ENCODE measurements at regions not wholly inside any gene's neighbourhood (a gene's known extent, or its start where the extent isn't known, plus 50 kb on each side); places are given as distances from the start of the nearest gene placed in this dataset.
"Not testable (repeated sequence)": the region's sequence is repeated elsewhere in the genome, so short reads cannot be mapped to it uniquely, and the experiment has no call there.

DNA sequence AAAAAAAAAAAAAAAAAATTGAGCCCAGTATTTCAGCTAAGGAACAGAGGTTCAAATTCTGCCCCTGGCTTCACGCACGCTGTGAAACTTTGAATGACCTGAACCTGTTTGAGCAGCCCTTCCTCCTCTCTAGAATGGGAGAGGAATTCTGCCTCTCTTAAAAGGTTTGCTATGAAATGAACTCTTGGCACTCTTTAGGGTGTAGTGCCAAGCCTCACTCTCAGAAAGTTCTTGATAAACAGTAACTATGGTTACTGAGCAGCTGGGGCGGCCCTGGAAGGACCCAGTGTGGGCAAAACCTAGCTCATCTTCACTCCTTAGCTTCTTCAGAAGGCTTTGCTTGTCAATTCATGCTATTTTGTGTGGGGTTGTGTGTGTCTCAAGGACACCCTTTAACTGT lies 73.7 kb downstream of the GEMIN8 start:
- DNase-seq = no peak

- no peak for DNase-seq
These were observed 74.5 kb downstream of the GEMIN8 start for GRCh38 chrX:13955095-13955647.

DNA sequence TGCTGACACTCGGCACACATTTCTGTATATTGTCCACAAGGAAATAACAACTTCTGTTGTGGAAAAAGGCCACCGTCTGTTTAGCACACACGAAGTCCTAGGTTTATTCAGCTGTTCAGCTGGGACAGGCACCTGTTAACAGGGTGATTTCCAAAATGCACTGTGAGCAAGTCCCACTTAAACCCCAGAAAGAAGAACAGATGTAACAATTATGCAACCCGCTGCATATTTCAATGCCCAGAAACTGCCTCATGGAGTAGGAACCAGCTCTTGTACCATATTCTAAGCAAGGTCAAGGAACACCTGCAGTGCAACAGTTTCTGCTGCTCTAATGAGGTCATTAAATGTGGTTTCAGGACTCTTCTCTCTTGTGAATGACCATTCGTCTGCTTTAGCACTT lies 77.1 kb downstream of the GEMIN8 start:
- DNase-seq = no peak

- DNase-seq = not testable (repeated sequence)
These were observed 83.5 kb downstream of the GEMIN8 start for GRCh38 chrX:13946223-13946622.

GRCh38 chrX:13945787-13946186 lies 83.9 kb downstream of the GEMIN8 start:
- not testable (repeated sequence) for DNase-seq

DNA sequence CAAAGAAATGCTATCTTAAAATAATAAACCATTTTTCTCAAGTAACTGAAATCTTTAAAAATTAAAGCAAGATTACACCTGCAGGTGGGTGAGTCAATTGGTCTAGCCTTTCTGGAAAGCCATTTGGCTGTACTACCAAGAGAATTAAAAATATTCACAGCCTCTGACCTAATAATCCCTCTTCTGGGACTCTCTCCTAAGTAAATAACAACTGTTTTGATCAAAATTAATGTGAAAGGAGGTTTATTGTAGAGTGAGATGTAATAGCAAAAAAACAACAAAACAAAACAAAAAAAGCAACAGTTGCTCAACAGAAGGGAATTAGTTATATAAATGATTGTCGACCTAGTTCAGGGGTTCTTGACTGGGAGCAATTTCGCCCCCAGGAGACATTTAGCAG lies 89.0 kb downstream of the GEMIN8 start:
- DNase-seq = no peak

DNA sequence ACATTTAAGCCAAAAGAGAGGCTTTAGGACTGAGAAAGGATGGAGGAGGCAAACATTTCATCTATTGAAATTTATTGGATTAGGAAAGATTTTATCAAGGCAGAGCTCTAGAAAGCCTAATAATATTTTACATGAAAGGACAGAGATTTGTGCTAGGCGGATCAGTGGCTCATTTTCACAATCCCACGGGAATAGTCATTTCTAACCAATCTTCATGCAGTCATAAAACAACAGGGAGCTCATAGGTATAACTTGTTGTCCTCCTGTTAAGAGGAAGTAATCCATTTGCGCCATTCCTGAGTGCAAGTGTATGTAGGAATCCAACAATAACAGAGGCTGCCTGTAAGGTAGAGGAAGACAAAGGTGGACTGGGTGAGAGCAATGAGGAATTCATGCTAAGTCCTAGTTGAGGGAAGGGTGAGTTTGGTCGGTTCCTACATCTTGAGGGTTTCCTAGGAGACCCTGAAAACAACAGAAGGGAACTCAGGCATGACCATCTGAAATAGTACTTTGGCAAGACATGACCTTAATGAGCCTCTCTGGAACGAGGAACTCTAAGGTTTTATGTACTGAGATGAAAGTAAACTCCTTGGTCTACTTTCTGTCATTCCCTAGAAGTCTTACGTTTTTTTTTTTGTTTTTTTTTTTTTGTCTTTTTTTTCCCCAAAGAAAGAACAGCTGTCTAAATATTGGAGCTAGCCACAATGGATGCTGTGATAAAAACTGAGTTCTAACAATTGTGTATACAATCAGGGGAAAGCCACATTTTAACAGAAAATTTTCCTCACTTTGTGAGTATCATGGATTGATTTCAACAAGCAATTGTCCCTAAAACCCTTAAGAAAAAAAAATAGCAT lies 89.7 kb downstream of the GEMIN8 start:
- no peak for DNase-seq

DNA sequence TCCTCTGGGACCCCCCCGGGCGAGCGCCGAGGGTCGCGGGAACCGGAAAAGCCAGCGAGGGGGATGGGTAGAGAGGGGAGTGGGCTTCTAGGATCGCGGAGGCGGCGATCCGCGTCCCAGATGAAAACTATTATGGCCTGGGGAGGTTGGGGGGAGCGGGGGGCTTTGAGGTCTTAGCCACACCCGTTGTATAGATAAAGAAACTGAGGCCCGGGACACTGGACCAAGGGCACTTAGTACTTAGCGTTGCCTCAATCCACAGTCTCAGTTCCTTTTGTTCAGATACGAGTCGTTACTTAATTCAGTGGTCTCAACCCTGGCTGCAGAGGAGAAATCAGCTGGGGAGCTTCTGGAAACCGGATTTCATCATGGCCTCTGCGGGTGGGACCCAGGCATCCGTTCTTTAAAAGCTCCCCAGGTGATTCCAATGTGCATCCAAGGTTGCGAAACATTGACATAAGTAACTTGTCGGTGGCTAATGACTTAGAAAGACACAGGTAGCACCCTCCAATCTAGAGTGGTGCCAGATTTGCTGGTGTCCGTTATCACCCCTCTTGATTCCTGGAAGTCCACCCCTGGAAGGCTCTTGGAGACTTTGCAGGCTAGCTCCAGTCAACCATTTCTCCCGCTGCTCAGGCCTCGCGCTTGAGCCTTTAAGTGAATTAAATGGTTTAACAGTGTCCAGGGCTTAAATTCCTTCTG lies 90.7 kb downstream of the GEMIN8 start:
- DNase-seq = no peak

DNA sequence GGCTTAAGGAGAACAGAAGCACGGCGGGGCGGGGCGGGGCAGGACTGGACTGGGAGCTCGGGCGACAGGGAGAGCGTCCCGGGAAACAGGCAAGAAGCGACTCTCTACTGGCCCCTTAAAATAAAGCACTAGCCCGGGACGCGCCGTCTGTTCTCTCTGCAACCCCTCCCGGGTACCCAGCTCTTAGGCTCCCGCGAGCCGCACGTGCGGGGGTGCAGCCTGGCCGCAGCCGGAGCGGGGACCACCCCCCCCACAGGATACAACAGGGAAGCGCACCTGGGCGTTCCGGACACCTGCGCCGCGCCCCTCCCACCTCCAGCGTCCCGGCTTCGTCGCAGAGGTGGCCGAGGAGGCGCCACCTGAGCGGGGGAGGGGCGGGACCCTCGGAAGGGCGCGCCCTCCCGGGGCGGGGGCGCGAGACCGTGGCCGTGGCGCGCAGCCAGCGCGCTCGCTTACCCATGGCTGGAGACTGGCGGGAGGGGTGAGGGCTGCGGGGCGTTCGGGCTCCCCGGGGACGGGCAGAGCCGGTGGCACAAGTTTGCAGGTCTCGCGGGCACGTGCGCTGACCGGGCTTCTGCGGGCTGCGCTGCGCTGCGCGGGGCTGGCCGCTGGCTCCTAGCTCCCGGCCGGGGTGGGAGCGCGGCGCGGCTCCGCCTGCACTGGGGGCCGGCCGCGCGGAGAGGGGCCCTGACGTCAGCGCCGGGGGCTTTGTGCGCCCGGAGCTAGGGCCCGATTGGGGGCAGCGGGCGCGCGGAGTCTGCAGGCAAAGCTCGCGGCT lies 91.5 kb downstream of the GEMIN8 start:
- DNase-seq = no peak

DNA sequence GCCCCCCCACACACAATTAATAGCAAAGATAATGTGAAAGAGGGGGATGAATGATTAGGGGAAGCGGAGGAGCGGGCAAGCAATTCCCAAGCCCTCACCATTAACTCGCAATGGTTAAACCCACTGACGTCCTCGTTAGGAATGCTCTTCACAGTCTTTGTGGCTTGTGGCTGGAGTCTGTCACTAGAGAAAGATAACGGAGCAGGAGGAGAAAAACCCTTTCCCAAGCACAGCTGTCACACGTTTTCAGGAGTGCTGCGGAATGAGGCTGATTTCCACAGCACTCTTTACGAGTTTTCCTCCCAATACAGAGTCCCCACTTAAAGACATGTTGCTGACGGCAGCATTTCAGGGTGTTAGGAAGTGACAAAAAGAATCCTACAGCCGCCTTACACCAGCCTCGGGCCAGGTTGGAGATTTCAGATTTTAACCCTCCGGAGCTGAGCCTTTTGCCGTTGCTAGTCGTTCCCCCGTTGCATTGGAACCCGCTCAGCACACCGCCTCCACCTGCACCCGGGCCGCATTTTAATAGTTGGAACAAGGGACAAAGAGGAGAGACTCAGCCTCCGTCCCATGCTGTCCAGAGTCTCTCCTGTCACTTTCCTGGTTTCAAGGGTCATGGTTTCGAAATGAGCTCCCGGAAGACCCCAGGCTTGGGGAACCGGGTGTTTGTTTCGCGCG lies 92.2 kb downstream of the GEMIN8 start:
- DNase-seq = no peak

DNA sequence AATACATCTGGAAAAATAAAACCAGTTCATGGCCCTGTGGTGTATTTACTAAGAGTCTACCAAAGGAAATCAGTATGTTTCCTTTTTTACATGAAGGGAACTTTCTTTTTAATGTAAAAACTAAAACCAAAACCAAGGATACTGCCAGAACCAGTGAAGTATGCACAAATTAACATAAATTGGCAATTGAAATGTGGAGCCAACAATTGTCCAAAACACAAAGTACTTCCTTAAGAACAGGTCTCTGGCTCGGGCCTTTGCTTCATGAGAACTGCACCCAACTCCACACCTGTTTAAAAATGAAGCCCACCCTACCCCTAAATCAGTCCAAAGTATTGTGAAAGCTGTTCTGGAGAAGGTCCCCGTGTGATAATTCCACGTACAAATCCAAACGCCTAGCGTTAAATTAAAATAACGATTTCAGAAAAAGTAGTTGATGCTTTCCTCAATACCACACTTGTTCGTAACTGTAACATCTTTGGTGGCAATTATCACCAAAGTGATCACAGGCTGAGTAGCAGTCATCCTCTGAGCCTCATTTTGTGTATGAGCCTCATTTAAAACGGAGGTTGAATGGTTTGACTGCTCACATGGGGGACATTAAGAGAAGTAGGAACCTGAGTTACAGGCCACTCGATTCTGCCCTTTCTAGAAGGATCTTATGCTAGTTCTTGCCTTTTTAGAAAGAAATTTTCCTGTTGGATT lies 93.0 kb downstream of the GEMIN8 start:
- DNase-seq = no peak

GRCh38 chrX:13934731-13935130 lies 95.0 kb downstream of the GEMIN8 start:
- no peak for DNase-seq

DNA sequence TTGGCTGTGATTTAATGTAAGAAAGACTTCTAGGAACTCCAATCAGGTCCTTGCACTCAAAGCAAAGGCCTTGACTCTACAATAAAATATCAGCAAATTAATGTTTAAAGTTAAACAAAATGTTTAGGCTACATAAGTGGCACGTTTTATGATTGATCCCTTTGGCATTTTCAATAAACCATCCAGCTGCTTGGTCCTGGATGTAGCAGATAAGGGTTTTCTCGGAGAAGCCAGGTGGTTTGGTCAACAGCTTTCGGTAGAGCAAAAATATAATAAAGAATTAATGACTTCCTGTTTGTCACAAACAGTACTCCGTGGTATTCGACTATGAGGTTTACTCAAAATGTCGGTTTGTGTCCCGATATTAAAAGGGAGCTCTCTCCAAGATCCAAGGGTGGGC lies 95.8 kb downstream of the GEMIN8 start:
- no peak for DNase-seq

GRCh38 chrX:13933352-13933751 lies 96.3 kb downstream of the GEMIN8 start:
- no peak for DNase-seq

DNA sequence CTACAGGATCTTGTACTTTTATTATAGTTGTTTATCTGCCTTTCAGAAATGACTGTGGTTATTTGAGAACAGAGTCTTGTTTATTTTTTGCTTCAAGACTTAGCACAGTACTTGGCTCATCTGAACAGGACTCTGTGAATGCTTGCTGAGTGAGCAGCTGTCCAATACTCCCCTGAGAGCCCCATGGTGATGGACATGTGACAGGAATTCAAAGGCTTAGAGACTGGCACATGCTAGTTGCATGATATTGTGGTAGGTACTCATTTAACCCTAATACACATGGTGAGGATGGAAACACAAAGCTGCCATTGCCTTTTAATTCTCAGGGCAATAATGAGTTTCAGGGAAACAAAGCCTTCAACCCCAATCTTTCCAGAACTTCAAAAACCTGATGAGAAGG lies 97.3 kb downstream of the GEMIN8 start:
- DNase-seq = no peak

- no peak for DNase-seq
These were observed 102.5 kb downstream of the GEMIN8 start for GRCh38 chrX:13927175-13927574.

GRCh38 chrX:13923845-13924244 lies 105.8 kb downstream of the GEMIN8 start:
- no peak for DNase-seq

DNA sequence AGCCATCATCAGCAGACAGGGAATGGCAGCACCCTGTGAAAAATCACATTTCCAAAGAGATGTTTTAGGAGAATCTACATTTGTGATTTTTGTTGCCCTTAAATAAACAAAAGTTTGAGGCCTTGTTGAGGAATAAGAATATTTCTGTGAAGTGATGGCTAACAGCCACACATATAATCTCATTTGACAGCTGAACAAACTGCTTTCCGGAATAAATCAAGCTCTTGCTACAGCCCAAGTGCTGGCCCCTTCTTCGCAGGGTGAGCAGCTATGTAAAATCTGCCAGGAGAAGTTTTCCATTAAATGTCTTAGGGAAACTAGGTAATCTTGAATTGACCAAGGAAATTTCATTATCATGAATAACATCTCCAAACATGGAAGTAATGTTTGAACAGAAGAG lies 106.4 kb upstream of the GPM6B start:
- DNase-seq = no peak

DNA sequence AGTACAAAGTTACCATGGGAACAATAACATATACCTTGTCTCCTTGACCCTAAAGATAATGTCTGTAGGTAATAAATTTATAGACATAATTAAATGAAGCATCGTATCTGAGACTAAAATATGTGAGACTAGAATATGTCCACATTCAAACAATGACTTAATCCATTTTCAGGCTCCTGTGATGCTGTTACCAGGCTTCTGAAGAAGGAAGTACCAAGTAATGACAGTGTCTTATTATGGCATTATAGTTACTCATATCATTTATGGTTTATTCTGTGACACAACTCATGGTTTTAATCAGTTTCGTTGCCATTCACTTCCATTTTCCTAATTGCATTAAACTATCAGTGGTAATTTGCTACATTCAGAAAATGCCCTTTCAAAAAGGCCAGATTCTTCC lies 100.6 kb upstream of the GPM6B start:
- DNase-seq = no peak

DNA sequence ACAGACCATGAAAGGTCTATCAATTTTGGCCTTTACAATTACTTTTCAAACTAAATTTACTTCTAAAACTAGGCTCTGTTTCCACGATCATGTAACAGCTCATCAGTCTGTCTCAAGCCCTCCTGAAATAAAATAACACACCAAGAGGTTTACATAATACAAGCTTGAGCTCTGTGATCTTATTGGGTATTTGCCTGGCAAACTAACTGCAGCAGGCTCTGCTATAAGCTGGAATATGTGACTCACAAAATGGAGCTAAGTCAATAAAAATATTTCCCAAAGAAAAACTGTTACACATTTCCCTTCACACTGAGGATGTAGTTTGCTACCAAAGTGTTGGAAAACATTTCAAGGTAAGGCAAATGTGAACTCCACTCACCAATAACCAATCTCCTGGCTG lies 94.7 kb upstream of the GPM6B start:
- no peak for DNase-seq

GRCh38 chrX:13906093-13906492 lies 89.2 kb upstream of the GPM6B start:
- no peak for DNase-seq

DNA sequence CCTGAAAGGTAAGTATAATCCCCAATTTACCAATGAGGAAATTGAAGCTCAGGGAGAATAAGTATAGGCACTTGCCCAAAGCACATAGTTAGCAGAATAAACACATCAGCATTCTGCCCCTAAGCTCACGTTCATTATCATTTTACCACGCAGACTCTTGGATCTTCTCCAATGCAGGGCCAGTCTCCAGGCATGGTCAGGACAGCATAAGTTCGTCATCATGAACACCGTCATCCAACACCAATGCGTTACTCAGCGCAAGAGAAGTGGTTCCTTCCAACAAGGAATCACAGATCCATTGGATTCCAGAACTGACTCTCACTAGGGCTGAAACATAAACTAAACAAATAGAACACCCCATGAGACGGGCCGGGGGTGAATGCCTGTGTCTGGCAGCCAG lies 86.5 kb upstream of the GPM6B start:
- no peak for DNase-seq
